OCI-LY1 (cell line): ENCODE measurements at regions not wholly inside any gene's neighbourhood (a gene's known extent, or its start where the extent isn't known, plus 50 kb on each side); places are given as distances from the start of the nearest gene placed in this dataset.

Experiments used
- H2AFZ ChIP-seq: fragments of 200-600 bp; sonication (generic), shearing (Covaris generic); 2 replicates; pipeline ENCODE4 v1.6.0; 2014; ENCODE audit warnings: antibody characterized with exemption, mild to moderate bottlenecking, low read length
- H3F3A ChIP-seq: fragments of 200-600 bp; sonication (generic), shearing (Covaris generic); 2 replicates; pipeline ENCODE4 v1.6.0; 2014; ENCODE audit warnings: mild to moderate bottlenecking, antibody characterized with exemption, low read length, moderate library complexity; ENCODE audit not compliant: insufficient read depth
- H3K27ac ChIP-seq: fragments of 200-600 bp; sonication (generic); 2 replicates; pipeline ENCODE4 v1.5.1; 2014; ENCODE audit warnings: low read length, mixed run types, mild to moderate bottlenecking, low read depth; ENCODE audit not compliant: poor library complexity, severe bottlenecking
- H3K27me3 ChIP-seq: fragments of 200-600 bp; sonication (generic); 2 replicates; pipeline ENCODE4 v1.6.0; 2014; ENCODE audit warnings: antibody characterized with exemption, mild to moderate bottlenecking, low read length, moderate library complexity; ENCODE audit not compliant: insufficient read depth
- H3K36me3 ChIP-seq: fragments of 200-600 bp; sonication (generic); 2 replicates; pipeline ENCODE4 v1.6.1; 2014; ENCODE audit warnings: mild to moderate bottlenecking, antibody characterized with exemption, low read length, moderate library complexity, mixed read lengths; ENCODE audit not compliant: insufficient read depth
- H3K4me1 ChIP-seq: fragments of 200-600 bp; sonication (generic); 2 replicates; pipeline ENCODE4 v1.5.1; 2014; ENCODE audit warnings: mild to moderate bottlenecking, low read length, moderate library complexity; ENCODE audit not compliant: insufficient read depth, severe bottlenecking
- H3K4me2 ChIP-seq: fragments of 200-600 bp; sonication (generic), shearing (Covaris generic); 2 replicates; pipeline ENCODE4 v1.6.1; 2014; ENCODE audit warnings: low read length
- H3K4me3 ChIP-seq: fragments of 200-600 bp; sonication (generic); 2 replicates; pipeline ENCODE4 v1.5.1; 2014; ENCODE audit warnings: low read length, low read depth, mild to moderate bottlenecking, mixed read lengths; ENCODE audit not compliant: poor library complexity, severe bottlenecking
- H3K79me2 ChIP-seq: fragments of 200-600 bp; shearing (Covaris generic); 2 replicates; pipeline ENCODE4 v1.6.1; 2016; ENCODE audit warnings: mixed run types, low read length, mixed read lengths; ENCODE audit not compliant: insufficient read depth
- H3K9ac ChIP-seq: fragments of 200-600 bp; sonication (generic), shearing (Covaris generic); 2 replicates; pipeline ENCODE4 v1.6.1; 2014; ENCODE audit warnings: mild to moderate bottlenecking, low read length, mixed read lengths
- H3K9me2 ChIP-seq: fragments of 200-600 bp; sonication (generic), shearing (Covaris generic); 2 replicates; pipeline ENCODE4 v1.6.1; 2014; ENCODE audit warnings: low read depth, mild to moderate bottlenecking, low read length, mixed read lengths
- H3K9me3 ChIP-seq: fragments of 200-600 bp; shearing (Covaris generic); 2 replicates; pipeline ENCODE4 v1.6.1; 2014; ENCODE audit warnings: low read length, mixed read lengths
- H4K20me1 ChIP-seq: fragments of 200-600 bp; sonication (generic), shearing (Covaris generic); 2 replicates; pipeline ENCODE4 v1.6.0; 2016; ENCODE audit warnings: mild to moderate bottlenecking, low read length; ENCODE audit not compliant: insufficient read depth
- EZH2 ChIP-seq: fragments of 200-600 bp; sonication (generic), shearing (Covaris generic); IDR thresholded peaks from 2 replicates; pipeline ENCODE4 v1.8.0; 2017; ENCODE audit warnings: borderline replicate concordance, mixed run types, mild to moderate bottlenecking, antibody characterized with exemption, low read length, moderate library complexity, mixed read lengths
- TF ChIP-seq, protein P1 (sequence below): fragments of 200-600 bp; sonication (generic), shearing (Covaris generic); IDR thresholded peaks from 2 replicates; pipeline ENCODE4 v1.5.1; 2017; ENCODE audit warnings: mild to moderate bottlenecking, antibody characterized with exemption, low read length, moderate library complexity, mixed read lengths

DNA sequence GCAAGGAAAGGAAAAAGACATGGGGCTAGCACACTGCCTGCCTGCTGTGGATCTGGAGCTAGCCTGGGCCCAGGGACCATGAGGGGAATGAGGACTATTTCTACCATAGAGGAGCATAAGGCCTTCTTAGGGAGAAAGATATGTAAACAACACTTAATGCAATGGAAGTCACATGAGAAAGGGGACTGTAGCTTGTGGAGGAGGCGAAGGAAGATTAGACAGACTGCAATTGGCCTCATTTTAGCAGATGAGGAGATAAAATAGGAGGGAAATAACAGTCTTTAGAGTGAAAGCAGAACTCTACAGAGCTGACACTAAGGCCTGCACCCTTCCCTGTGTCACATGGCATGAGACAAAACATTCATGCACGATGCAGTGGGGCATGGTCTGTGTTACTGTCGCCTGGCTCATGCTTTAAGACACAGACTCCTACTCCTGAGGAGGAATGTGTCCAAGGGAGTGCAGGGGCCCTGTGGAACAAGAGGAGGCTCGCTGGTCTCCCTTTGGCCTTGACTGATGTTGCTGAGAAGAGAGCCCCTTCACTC is 829.3 kb upstream of the IGFBP3 start:
- Histone ChIP-seq H4K20me1 (no peaks in the 10 kb centered on the region), H3K9ac (no peak overlapping the region), H3K4me2 (no peak overlapping the region), H3K27me3 (no peaks in the 10 kb centered on the region), H3K36me3 (no peaks in the 10 kb centered on the region), H3F3A (no peaks in the 10 kb centered on the region), H3K9me2 (no peaks in the 10 kb centered on the region), H3K79me2 (no peaks in the 10 kb centered on the region), H3K27ac (no peak overlapping the region), H3K4me1 (no peaks in the 10 kb centered on the region), H2AFZ (no peak overlapping the region), H3K9me3 (no peaks in the 10 kb centered on the region), H3K4me3 (no peak overlapping the region)
- TF ChIP-seq EZH2, result no peak
- TF ChIP-seq, protein P1, sequence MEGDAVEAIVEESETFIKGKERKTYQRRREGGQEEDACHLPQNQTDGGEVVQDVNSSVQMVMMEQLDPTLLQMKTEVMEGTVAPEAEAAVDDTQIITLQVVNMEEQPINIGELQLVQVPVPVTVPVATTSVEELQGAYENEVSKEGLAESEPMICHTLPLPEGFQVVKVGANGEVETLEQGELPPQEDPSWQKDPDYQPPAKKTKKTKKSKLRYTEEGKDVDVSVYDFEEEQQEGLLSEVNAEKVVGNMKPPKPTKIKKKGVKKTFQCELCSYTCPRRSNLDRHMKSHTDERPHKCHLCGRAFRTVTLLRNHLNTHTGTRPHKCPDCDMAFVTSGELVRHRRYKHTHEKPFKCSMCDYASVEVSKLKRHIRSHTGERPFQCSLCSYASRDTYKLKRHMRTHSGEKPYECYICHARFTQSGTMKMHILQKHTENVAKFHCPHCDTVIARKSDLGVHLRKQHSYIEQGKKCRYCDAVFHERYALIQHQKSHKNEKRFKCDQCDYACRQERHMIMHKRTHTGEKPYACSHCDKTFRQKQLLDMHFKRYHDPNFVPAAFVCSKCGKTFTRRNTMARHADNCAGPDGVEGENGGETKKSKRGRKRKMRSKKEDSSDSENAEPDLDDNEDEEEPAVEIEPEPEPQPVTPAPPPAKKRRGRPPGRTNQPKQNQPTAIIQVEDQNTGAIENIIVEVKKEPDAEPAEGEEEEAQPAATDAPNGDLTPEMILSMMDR, result no peak

DNA sequence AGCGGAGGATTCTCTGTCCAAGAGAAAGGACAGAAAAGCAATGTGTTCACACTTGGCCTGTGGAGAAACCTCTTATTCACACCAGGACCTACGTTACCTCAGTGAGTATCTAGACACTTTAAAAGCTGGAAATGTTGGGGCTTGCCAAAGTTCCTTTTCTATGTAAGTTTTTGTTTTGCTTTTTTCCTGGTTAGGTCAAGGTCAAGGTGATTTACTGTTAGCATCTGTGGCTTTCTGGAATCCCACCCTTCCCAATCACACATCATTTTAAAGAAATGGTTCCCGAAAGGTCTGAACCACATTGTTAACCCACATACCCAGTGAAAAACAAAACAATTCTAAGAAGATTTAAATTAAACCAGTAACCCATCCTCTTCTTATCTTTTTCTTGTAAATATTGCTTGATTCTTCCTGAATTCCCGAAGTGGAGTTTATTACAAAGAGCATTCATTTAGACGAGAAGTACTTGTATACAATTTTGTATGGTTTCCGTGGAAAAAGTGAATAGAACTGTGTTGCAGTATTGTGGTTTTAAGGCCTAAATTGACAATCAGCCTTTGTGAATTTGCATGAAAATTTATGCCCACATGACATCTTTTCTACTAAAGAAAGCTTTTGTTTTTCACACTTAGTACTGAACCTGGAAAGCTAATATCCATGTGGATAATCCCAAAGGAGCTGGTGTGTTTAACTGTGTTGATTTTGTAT is 827.0 kb upstream of the IGFBP3 start:
- Histone ChIP-seq H3K9ac (no peak overlapping the region), H3K27me3 (no peaks in the 10 kb centered on the region), H3K4me2 (no peak overlapping the region), H4K20me1 (no peaks in the 10 kb centered on the region), H3K27ac (no peak overlapping the region), H3K4me1 (no peaks in the 10 kb centered on the region), H3F3A (no peaks in the 10 kb centered on the region), H2AFZ (no peak overlapping the region), H3K36me3 (no peaks in the 10 kb centered on the region), H3K9me2 (no peaks in the 10 kb centered on the region), H3K9me3 (no peaks in the 10 kb centered on the region), H3K4me3 (no peak overlapping the region), H3K79me2 (no peaks in the 10 kb centered on the region)
- TF ChIP-seq, protein P1, result no peak
- no peak for TF ChIP-seq EZH2

DNA sequence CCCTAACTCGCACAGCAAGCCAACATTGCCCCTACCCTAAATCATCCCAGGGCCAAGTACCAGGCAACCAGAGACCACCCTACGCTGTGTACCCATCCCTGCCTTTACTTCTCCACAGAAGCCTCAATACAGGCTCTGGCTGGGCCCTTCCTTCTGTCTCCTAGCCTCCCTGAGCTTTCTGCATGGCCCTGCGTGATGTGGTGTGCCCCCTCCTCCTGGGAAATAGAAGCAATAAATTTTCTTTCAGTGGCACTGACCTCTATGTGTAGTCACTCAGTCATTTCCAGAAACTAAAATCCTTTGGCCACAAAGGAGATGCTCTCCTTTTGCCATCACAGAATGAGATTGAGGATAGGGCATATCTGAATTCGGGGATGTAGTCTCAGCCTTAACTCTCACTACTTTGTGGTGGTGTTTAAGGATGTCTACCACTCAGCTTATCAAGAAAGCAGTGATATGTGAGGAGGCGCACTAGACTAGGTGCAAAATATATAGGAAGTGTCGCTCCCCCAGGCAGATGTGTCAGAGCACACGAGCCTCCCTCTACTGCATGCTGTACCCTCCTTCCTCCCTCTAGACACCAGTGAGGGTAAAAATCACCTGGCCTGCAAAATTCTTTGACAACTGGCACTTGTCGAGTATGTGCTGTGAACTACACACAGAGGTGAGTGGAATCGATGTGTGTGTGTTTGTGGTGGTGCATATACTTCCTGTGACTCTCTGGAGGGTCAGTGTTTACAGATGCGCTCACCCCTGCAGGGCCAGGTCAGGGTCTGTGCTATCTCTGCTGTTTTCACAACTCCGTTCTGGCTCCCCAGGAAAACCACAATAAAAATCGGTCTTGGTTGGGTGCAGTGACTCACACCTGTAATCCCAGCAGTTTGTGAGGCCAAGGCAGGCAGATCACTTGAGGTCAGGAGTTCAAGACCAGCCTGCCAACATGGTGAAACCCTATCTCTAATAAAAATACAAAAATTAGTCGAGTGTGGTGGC is 825.9 kb upstream of the IGFBP3 start:
- Histone ChIP-seq H3K36me3 (no peaks in the 10 kb centered on the region), H2AFZ (no peak overlapping the region), H4K20me1 (no peaks in the 10 kb centered on the region), H3K4me1 (no peaks in the 10 kb centered on the region), H3K79me2 (no peaks in the 10 kb centered on the region), H3K4me3 (no peak overlapping the region), H3K9me2 (no peaks in the 10 kb centered on the region), H3K9me3 (no peaks in the 10 kb centered on the region), H3F3A (no peaks in the 10 kb centered on the region), H3K27ac (no peak overlapping the region), H3K4me2 (no peak overlapping the region), H3K9ac (no peak overlapping the region), H3K27me3 (no peaks in the 10 kb centered on the region)
- TF ChIP-seq EZH2, result no peak
- TF ChIP-seq, protein P1, result no peak
